H9 (cell line): ENCODE measurements at regions not wholly inside any gene's neighbourhood (a gene's known extent, or its start where the extent isn't known, plus 50 kb on each side); places are given as distances from the start of the nearest gene placed in this dataset.

Experiments used
- DNase-seq: peaks from one replicate; pipeline ENCODE4 v3.0.0-alpha.2; 2017
- H2AFZ ChIP-seq: one replicate; pipeline ENCODE4 v1.6.1; 2013; ENCODE audit warnings: mild to moderate bottlenecking, low read length, control low read depth, moderate library complexity
- H2AK5ac ChIP-seq: 2 replicates; pipeline ENCODE4 v1.6.1; 2013; ENCODE audit warnings: low read length, control low read depth, mixed read lengths; ENCODE audit not compliant: insufficient read length
- H2BK120ac ChIP-seq: one replicate; pipeline ENCODE4 v1.6.1; 2013; ENCODE audit warnings: low read depth, mild to moderate bottlenecking, low read length, control low read depth, inconsistent platforms; ENCODE audit not compliant: poor library complexity, severe bottlenecking
- H2BK12ac ChIP-seq: 2 replicates; pipeline ENCODE4 v1.6.1; 2013; ENCODE audit warnings: low read length, control low read depth, mixed read lengths, low read depth; ENCODE audit not compliant: insufficient read length
- H2BK15ac ChIP-seq: 2 replicates; pipeline ENCODE4 v1.6.1; 2013; ENCODE audit warnings: low read depth, low read length, control low read depth
- H2BK20ac ChIP-seq: one replicate; pipeline ENCODE4 v1.6.1; 2013; ENCODE audit warnings: low read depth, mild to moderate bottlenecking, low read length, control low read depth, inconsistent platforms; ENCODE audit not compliant: poor library complexity, severe bottlenecking
- H2BK5ac ChIP-seq: 2 replicates; pipeline ENCODE4 v1.6.1; 2013; ENCODE audit warnings: low read length, control low read depth, mixed read lengths; ENCODE audit not compliant: insufficient read length
- H3K14ac ChIP-seq: 2 replicates; pipeline ENCODE4 v1.6.1; 2013; ENCODE audit warnings: low read length, control low read depth; ENCODE audit not compliant: insufficient read depth
- H3K18ac ChIP-seq: 2 replicates; pipeline ENCODE4 v1.6.1; 2013; ENCODE audit warnings: low read depth, mild to moderate bottlenecking, mixed read lengths, low read length, control low read depth; ENCODE audit not compliant: insufficient read length
- H3K23ac ChIP-seq: 2 replicates; pipeline ENCODE4 v1.6.1; 2013; ENCODE audit warnings: low read length, control low read depth, mixed read lengths, low read depth; ENCODE audit not compliant: insufficient read length
- H3K23me2 ChIP-seq: 2 replicates; pipeline ENCODE4 v1.6.1; 2013; ENCODE audit warnings: low read depth, mild to moderate bottlenecking, mixed read lengths, low read length, control low read depth; ENCODE audit not compliant: insufficient read length, poor library complexity, severe bottlenecking
- H3K27ac ChIP-seq: 2 replicates; pipeline ENCODE4 v1.5.1; 2013; ENCODE audit warnings: low read length, control low read depth, mixed read lengths, low read depth; ENCODE audit not compliant: insufficient read length
- H3K27me3 ChIP-seq: 2 replicates; pipeline ENCODE4 v1.6.1; 2013; ENCODE audit warnings: low read length, control low read depth, inconsistent platforms; ENCODE audit not compliant: insufficient read depth
- H3K4ac ChIP-seq: 2 replicates; pipeline ENCODE4 v1.6.1; 2013; ENCODE audit warnings: low read depth, mild to moderate bottlenecking, control low read depth, inconsistent platforms, low read length, moderate library complexity
- H3K4me1 ChIP-seq: 2 replicates; pipeline ENCODE4 v1.6.1; 2013; ENCODE audit warnings: low read length, control low read depth, inconsistent platforms; ENCODE audit not compliant: insufficient read depth
- H3K4me2 ChIP-seq: 2 replicates; pipeline ENCODE4 v1.6.1; 2013; ENCODE audit warnings: low read length, control low read depth, mixed read lengths; ENCODE audit not compliant: insufficient read length, insufficient read depth
- H3K56ac ChIP-seq: 2 replicates; pipeline ENCODE4 v1.6.1; 2013; ENCODE audit warnings: low read depth, mild to moderate bottlenecking, mixed read lengths, low read length, control low read depth; ENCODE audit not compliant: insufficient read length
- H3K79me1 ChIP-seq: 2 replicates; pipeline ENCODE4 v1.6.1; 2013; ENCODE audit warnings: low read depth, mild to moderate bottlenecking, moderate library complexity, low read length, control low read depth, inconsistent platforms; ENCODE audit not compliant: insufficient read depth, poor library complexity, severe bottlenecking
- H3K79me2 ChIP-seq: 2 replicates; pipeline ENCODE4 v1.6.1; 2013; ENCODE audit warnings: low read length, control low read depth, inconsistent platforms; ENCODE audit not compliant: insufficient read depth
- H3K9ac ChIP-seq: 2 replicates; pipeline ENCODE4 v1.6.1; 2013; ENCODE audit warnings: low read length, control low read depth, mixed read lengths; ENCODE audit not compliant: insufficient read length; ENCODE audit errors: extremely low read depth
- H3K9me3 ChIP-seq: one replicate; pipeline ENCODE4 v1.6.1; 2013; ENCODE audit warnings: low read depth, low read length, inconsistent platforms; ENCODE audit not compliant: control insufficient read depth
- H3T11ph ChIP-seq: one replicate; pipeline ENCODE4 v1.6.1; 2013; ENCODE audit warnings: mild to moderate bottlenecking, low read length, control low read depth, inconsistent platforms
- H4K20me1 ChIP-seq: one replicate; pipeline ENCODE4 v1.6.1; 2013; ENCODE audit not compliant: control insufficient read depth, insufficient read length, insufficient read depth
- H4K5ac ChIP-seq: 2 replicates; pipeline ENCODE4 v1.6.1; 2013; ENCODE audit warnings: low read depth, mild to moderate bottlenecking, mixed read lengths, low read length, control low read depth; ENCODE audit not compliant: insufficient read length
- H4K8ac ChIP-seq: replicated peaks from 2 replicates; pipeline ENCODE4 v1.6.1; 2013; ENCODE audit warnings: low read length, control low read depth, mixed read lengths, low read depth; ENCODE audit not compliant: insufficient read length
- H4K91ac ChIP-seq: 2 replicates; pipeline ENCODE4 v1.6.1; 2013; ENCODE audit warnings: low read depth, mild to moderate bottlenecking, moderate library complexity, mixed read lengths, low read length, control low read depth; ENCODE audit not compliant: insufficient read length
- H3K27ac Mint-ChIP-seq, 3 experiments: 2 replicates in 2 of 3; 3 replicates in 1 of 3; pipeline ENCODE4 v1.8.0; 2020 to 2021; ENCODE audit warnings: mixed read lengths in 3 of 3, mild to moderate bottlenecking in 1 of 3, moderate library complexity in 1 of 3
- H3K27me3 Mint-ChIP-seq: 2 replicates; pipeline ENCODE4 v1.8.0; 2021; ENCODE audit warnings: low read depth, mild to moderate bottlenecking, moderate library complexity, mixed read lengths
- H3K36me3 Mint-ChIP-seq, 3 experiments: 2 replicates in 2 of 3; 3 replicates in 1 of 3; pipeline ENCODE4 v1.8.0; 2020 to 2021; ENCODE audit warnings: low read depth in 3 of 3, mixed read lengths in 3 of 3; ENCODE audit not compliant: insufficient read depth in 1 of 3
- H3K4me1 Mint-ChIP-seq, 2 experiments: 2 replicates each; pipeline ENCODE4 v1.8.0; 2020; ENCODE audit warnings: mixed read lengths in 2 of 2
- H3K4me3 Mint-ChIP-seq, 2 experiments: 2 replicates in 1 of 2; 3 replicates in 1 of 2; pipeline ENCODE4 v1.8.0; 2020 to 2021; ENCODE audit warnings: mild to moderate bottlenecking in 2 of 2, mixed read lengths in 2 of 2, moderate library complexity in 1 of 2
- H3K9me3 Mint-ChIP-seq, 2 experiments: 2 replicates in 1 of 2; 3 replicates in 1 of 2; pipeline ENCODE4 v1.8.0; 2020; ENCODE audit warnings: mild to moderate bottlenecking in 2 of 2, mixed read lengths in 2 of 2, moderate library complexity in 1 of 2
- TF ChIP-seq, protein P1 (sequence below): fragments of 200-600 bp; sonication (generic); conservative IDR thresholded peaks from 3 replicates; pipeline ENCODE4 v1.8.0; 2021; ENCODE audit warnings: antibody characterized with exemption, mild to moderate bottlenecking

DNA sequence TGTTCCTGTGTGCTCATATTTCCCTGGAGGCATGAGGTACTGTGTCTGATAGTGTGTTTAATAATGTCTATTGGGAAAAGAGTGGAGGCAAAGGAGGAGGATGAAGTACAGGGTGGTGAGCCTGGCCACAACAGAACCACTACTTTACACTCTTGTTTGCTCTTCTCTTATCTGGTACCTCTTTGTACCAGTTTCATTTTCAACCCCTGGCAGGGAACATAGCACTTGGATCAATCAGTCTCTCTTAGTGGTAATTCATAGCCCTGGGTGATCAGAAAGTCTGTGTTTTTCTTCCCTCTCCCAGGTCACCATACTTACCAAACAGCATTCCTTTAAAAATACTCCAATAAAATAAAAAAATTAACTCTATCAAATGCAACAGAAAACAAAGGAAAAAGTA lies 105.4 kb downstream of the DMRT2 start:
- H3K23me2 ChIP-seq, result no peaks in the 10 kb centered on the region
- H2AK5ac ChIP-seq, result no peak overlapping the region
- Mint-ChIP-seq H3K9me3 (peaks cover 0 to 39% of the 10 kb centered on the region in 2 experiments; a peak in 2 of 5 replicates), H3K4me1 (no peaks in the 10 kb centered on the region), H3K36me3 (no peaks in the 10 kb centered on the region), H3K27ac (0 out of 7 replicates have a peak overlapping the region, but pooled peaks of 1 of the 3 experiments have one; percentile 17), H3K27me3 (peaks cover 2% of the 10 kb centered on the region), H3K4me3 (no peak overlapping the region)
- H2BK12ac ChIP-seq, result no peak overlapping the region
- H2AFZ ChIP-seq, result no peak overlapping the region
- no peak overlapping the region for H2BK15ac ChIP-seq
- TF ChIP-seq, protein P1, sequence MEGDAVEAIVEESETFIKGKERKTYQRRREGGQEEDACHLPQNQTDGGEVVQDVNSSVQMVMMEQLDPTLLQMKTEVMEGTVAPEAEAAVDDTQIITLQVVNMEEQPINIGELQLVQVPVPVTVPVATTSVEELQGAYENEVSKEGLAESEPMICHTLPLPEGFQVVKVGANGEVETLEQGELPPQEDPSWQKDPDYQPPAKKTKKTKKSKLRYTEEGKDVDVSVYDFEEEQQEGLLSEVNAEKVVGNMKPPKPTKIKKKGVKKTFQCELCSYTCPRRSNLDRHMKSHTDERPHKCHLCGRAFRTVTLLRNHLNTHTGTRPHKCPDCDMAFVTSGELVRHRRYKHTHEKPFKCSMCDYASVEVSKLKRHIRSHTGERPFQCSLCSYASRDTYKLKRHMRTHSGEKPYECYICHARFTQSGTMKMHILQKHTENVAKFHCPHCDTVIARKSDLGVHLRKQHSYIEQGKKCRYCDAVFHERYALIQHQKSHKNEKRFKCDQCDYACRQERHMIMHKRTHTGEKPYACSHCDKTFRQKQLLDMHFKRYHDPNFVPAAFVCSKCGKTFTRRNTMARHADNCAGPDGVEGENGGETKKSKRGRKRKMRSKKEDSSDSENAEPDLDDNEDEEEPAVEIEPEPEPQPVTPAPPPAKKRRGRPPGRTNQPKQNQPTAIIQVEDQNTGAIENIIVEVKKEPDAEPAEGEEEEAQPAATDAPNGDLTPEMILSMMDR, result no peak
- no peak overlapping the region for H3K4ac ChIP-seq
- H2BK5ac ChIP-seq, result no peak overlapping the region
- no peak overlapping the region for H4K5ac ChIP-seq
- H3T11ph ChIP-seq, result no peak overlapping the region
- no peak overlapping the region for H4K91ac ChIP-seq
- H3K4me2 ChIP-seq, result no peak overlapping the region
- H3K9ac ChIP-seq, result no peak overlapping the region
- no peak for DNase-seq
- H2BK120ac ChIP-seq, result no peak overlapping the region
- no peak overlapping the region for H3K14ac ChIP-seq
- no peaks in the 10 kb centered on the region for H3K79me1 ChIP-seq
- H4K8ac ChIP-seq, result no peak overlapping the region
- no peak overlapping the region for H3K18ac ChIP-seq
- no peak overlapping the region for H3K23ac ChIP-seq
- no peaks in the 10 kb centered on the region for H3K27me3 ChIP-seq
- no peak overlapping the region for H2BK20ac ChIP-seq
- no peaks in the 10 kb centered on the region for H4K20me1 ChIP-seq
- H3K4me1 ChIP-seq, result no peaks in the 10 kb centered on the region
- no peak overlapping the region for H3K56ac ChIP-seq
- H3K9me3 ChIP-seq, result no peaks in the 10 kb centered on the region
- H3K79me2 ChIP-seq, result no peaks in the 10 kb centered on the region
- H3K27ac ChIP-seq, result no peak overlapping the region
